Spleen (tissue), 11 donors: ENCODE measurements at regions not wholly inside any gene's neighbourhood (a gene's known extent, or its start where the extent isn't known, plus 50 kb on each side); places are given as distances from the start of the nearest gene placed in this dataset.

ENCODE experiments used
- DNase-seq: peaks from one replicate; pipeline ENCODE4 v3.0.0-alpha.2; 2020
- H3K27ac ChIP-seq, 8 donors: fragments of 200-600 bp; sonication (generic) in 7 of 8; 1 replicate in 4 of 8; 2 replicates in 4 of 8; pipeline versions ENCODE4 v1.5.0 to v1.8.0; 2016 to 2021; ENCODE audit warnings: inconsistent platforms in 4 of 8, mild to moderate bottlenecking in 4 of 8, moderate library complexity in 1 of 8
- H3K27me3 ChIP-seq, 7 donors: fragments of 200-600 bp; sonication (generic) in 6 of 7; replicated peaks in 1 of 7; 1 replicate in 4 of 7; 2 replicates in 3 of 7; pipeline versions ENCODE4 v1.5.0 to v1.8.0; 2016 to 2021; ENCODE audit warnings: inconsistent platforms in 3 of 7, mild to moderate bottlenecking in 1 of 7
- H3K36me3 ChIP-seq, 6 donors: fragments of 200-600 bp; sonication (generic) in 5 of 6; 1 replicate in 4 of 6; 2 replicates in 2 of 6; pipeline versions ENCODE4 v1.5.0 to v1.8.0; 2016 to 2021; ENCODE audit warnings: inconsistent platforms in 2 of 6
- H3K4me1 ChIP-seq, 6 donors: fragments of 200-600 bp; sonication (generic) in 5 of 6; 1 replicate in 3 of 6; 2 replicates in 3 of 6; pipeline versions ENCODE4 v1.5.0 to v1.8.0; 2016 to 2021; ENCODE audit warnings: inconsistent platforms in 3 of 6
- H3K4me3 ChIP-seq, 8 donors: fragments of 200-600 bp; sonication (generic) in 7 of 8; 1 replicate in 4 of 8; 2 replicates in 4 of 8; pipeline versions ENCODE4 v1.5.0 to v1.8.0; 2016 to 2021; ENCODE audit warnings: inconsistent platforms in 4 of 8, mild to moderate bottlenecking in 4 of 8, moderate library complexity in 2 of 8
- H3K9me3 ChIP-seq, 8 donors: fragments of 200-600 bp; sonication (generic) in 7 of 8; 1 replicate in 4 of 8; 2 replicates in 4 of 8; pipeline versions ENCODE4 v1.5.0 to v1.8.0; 2016 to 2021; ENCODE audit warnings: inconsistent platforms in 4 of 8
- POLR2A ChIP-seq, 3 donors: fragments of 450-650 bp; IDR thresholded peaks; one replicate each; pipeline ENCODE4 v1.5.1; 2017; ENCODE audit warnings: antibody characterized with exemption in 3 of 3, mild to moderate bottlenecking in 1 of 3
- POLR2AphosphoS5 ChIP-seq, 3 donors: sonication (generic); formaldehyde crosslinking; IDR thresholded peaks; one replicate each; pipeline ENCODE4 v1.5.1; 2017; ENCODE audit warnings: antibody characterized with exemption in 3 of 3
- WGBS, 5 donors: extraction: QIAGEN DNeasy Blood & Tissue Kit in 3 of 5; methylation state at CpG; one replicate each; pipeline versions ENCODE4 v1.1.5 to v1.1.7; 2013 to 2018; 5-methylcytosine and 5-hydroxymethylcytosine counted together
- intact Hi-C: fragments of 100-400 bp; cut with DNase I; formaldehyde crosslinking; loops from one replicate; pipeline ENCODE4 v1.15.0; 2023; ENCODE audit warnings: low total_unique reads
- TF ChIP-seq, protein P1 (sequence below), 11 experiments: fragments of 200-600 bp in 7 of 11; fragments of 450-650 bp in 4 of 11; sonication (generic) in 4 of 11; IDR thresholded peaks in 8 of 11; conservative IDR thresholded peaks in 3 of 11; 1 replicate in 7 of 11; 2 replicates in 4 of 11; pipeline versions ENCODE4 v1.4.0 to v1.8.0; 2016 to 2021; ENCODE audit warnings: antibody characterized with exemption in 11 of 11, inconsistent platforms in 4 of 11, mild to moderate bottlenecking in 1 of 11
- donor health status: healthy with polysubstance abuse.
- donor health status: DM: no; HTN: no; CAD: no; lungs with moderate emphysema.
- donor health status: DM: no; HTN: no; CAD: no.
- donor health status: Bipolar disorder and iron deficiency.
- donor health status: healthy.
- donor health status: DM: no; HTN: no; CAD: no.
- donor health status: DM: yes; HTN: yes; CAD: no.

DNA sequence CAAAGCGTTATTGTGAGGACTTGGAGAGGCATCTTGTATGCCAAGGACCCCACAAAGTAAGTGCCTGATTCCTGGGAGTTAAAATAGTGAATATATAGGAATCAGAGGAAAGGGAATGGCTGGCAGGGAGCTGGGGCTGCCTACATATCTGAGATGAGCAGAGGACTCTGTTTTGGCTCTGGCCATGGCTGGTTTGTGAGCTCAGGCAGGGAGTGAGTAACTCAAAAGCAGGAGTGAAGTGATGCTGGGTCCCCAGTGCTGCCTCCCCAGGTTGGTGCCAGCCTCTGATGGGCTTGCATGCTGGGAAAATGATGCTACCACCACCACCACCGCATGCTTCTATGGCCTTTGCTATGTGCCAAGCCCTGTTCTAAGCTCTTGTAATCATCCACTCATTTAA lies 246.0 kb upstream of the MVB12B start:
- Histone ChIP-seq H3K36me3 (no peaks in the 10 kb centered on the region), H3K4me3 (no peak overlapping the region), H3K27ac (no peak overlapping the region), H3K4me1 (no peaks in the 10 kb centered on the region), H3K9me3 (no peaks in the 10 kb centered on the region), H3K27me3 (peaks cover 0 to 36% (median 0%) of the 10 kb centered on the region in 7 donors)
- no peak for TF ChIP-seq POLR2AphosphoS5 (IDR thresholded peaks at IDR 0.05)
- no peak for TF ChIP-seq POLR2A (IDR thresholded peaks at IDR 0.05)
- TF ChIP-seq, protein P1, sequence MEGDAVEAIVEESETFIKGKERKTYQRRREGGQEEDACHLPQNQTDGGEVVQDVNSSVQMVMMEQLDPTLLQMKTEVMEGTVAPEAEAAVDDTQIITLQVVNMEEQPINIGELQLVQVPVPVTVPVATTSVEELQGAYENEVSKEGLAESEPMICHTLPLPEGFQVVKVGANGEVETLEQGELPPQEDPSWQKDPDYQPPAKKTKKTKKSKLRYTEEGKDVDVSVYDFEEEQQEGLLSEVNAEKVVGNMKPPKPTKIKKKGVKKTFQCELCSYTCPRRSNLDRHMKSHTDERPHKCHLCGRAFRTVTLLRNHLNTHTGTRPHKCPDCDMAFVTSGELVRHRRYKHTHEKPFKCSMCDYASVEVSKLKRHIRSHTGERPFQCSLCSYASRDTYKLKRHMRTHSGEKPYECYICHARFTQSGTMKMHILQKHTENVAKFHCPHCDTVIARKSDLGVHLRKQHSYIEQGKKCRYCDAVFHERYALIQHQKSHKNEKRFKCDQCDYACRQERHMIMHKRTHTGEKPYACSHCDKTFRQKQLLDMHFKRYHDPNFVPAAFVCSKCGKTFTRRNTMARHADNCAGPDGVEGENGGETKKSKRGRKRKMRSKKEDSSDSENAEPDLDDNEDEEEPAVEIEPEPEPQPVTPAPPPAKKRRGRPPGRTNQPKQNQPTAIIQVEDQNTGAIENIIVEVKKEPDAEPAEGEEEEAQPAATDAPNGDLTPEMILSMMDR (IDR thresholded peaks at IDR 0.05 in 8 of 11, conservative IDR thresholded peaks at IDR 0.05 in 3 of 11) = no peak
- WGBS, 5 donors = 53 to 74% (median 57%) methylated on average over 2 of the region's 2 CpGs
- intact Hi-C loops = no loop called here
- DNase-seq = no peak

DNA sequence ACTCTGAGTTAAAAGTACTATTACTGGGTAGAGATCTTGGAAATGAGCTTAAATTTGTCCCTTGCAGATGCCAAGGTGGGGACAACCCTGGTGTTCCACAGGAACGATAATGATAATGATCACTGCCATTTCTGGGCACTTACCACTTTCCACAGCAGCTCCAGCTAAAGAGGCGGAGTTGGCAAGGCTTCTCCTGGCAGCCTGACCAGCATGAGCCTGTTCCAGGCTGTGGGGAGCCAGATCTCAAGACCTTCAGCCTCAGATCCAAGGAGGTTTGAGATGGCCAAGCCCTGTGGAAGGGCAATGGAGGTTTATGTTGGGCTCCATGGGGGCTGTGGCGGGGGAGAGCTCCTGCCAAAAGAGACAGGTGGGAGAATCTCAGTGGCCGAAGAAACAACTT lies 244.9 kb upstream of the MVB12B start:
- intact Hi-C loops = no loop called here
- no peaks in the 10 kb centered on the region for H3K9me3 ChIP-seq
- H3K4me1 ChIP-seq = no peaks in the 10 kb centered on the region
- H3K27ac ChIP-seq = no peak overlapping the region
- peaks cover 0 to 36% (median 0%) of the 10 kb centered on the region in 7 donors for H3K27me3 ChIP-seq
- H3K4me3 ChIP-seq = no peak overlapping the region
- DNase-seq = no peak
- no peaks in the 10 kb centered on the region for H3K36me3 ChIP-seq
- 77 to 84% (median 78%) methylated on average over 4 of the region's 4 CpGs for WGBS, 5 donors
- TF ChIP-seq, protein P1 (IDR thresholded peaks at IDR 0.05 in 8 of 11, conservative IDR thresholded peaks at IDR 0.05 in 3 of 11) = no peak
- no peak for TF ChIP-seq POLR2AphosphoS5 (IDR thresholded peaks at IDR 0.05)
- TF ChIP-seq POLR2A (IDR thresholded peaks at IDR 0.05) = no peak

DNA sequence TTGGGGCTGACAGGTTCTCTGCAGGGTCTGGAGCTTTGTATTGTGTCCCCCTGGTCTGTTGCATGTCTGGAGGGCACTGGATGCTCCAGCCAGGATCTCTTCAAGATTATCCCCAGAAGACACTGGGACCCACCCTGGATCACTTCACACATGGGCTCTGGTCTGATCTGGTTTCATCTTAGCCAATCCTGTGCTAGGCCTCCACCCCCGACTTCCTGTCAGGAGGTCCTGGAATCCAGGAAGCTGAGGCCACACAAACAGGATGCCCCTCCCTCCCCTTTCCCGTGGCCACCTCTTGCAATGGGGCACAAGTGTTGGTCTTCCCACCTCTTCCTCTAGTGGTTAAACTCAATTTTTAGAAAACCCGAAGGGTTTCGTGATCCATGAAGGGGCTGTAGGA lies 242.6 kb upstream of the MVB12B start:
- Histone ChIP-seq H3K9me3 (no peaks in the 10 kb centered on the region), H3K27ac (no peak overlapping the region), H3K36me3 (no peaks in the 10 kb centered on the region), H3K4me3 (no peak overlapping the region), H3K27me3 (peaks cover 0 to 36% (median 0%) of the 10 kb centered on the region in 7 donors), H3K4me1 (no peaks in the 10 kb centered on the region)
- intact Hi-C loops = no loop called here
- 43 to 64% (median 44%) methylated on average over 4 of the region's 4 CpGs for WGBS, 5 donors
- no peak for DNase-seq
- no peak for TF ChIP-seq POLR2AphosphoS5 (IDR thresholded peaks at IDR 0.05)
- TF ChIP-seq, protein P1 (IDR thresholded peaks at IDR 0.05 in 8 of 11, conservative IDR thresholded peaks at IDR 0.05 in 3 of 11) = no peak
- TF ChIP-seq POLR2A (IDR thresholded peaks at IDR 0.05) = no peak

DNA sequence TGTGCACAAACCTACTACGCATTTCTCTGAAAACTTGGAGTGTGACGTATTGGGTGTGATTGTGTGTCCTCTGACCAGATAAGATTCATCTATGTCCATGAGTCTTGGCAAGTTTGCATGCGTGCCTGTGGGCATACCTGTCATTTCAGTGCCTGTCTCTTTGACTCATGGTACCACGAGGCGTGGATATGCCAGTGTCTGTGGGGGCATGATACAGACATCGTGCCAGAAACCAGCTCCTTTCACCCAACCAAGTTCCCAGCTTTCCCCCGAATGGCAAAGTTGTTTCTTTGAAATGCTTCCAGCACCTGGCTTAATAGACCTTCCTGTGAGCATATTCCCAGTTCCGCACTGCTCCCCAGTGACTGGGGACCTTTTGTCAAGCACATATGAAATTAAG lies 241.9 kb upstream of the MVB12B start:
- Histone ChIP-seq H3K4me1 (no peaks in the 10 kb centered on the region), H3K36me3 (no peaks in the 10 kb centered on the region), H3K4me3 (no peak overlapping the region), H3K27me3 (peaks cover 0 to 36% (median 0%) of the 10 kb centered on the region in 7 donors), H3K27ac (no peak overlapping the region), H3K9me3 (no peaks in the 10 kb centered on the region)
- intact Hi-C loops = no loop called here
- no peak for DNase-seq
- 87 to 91% (median 89%) methylated on average over 8 of the region's 8 CpGs for WGBS, 5 donors
- TF ChIP-seq, protein P1 (IDR thresholded peaks at IDR 0.05 in 8 of 11, conservative IDR thresholded peaks at IDR 0.05 in 3 of 11) = no peak
- TF ChIP-seq POLR2AphosphoS5 (IDR thresholded peaks at IDR 0.05) (no peak), POLR2A (IDR thresholded peaks at IDR 0.05) (no peak)
